MM.1S (cell line): ENCODE measurements at regions not wholly inside any gene's neighbourhood (a gene's known extent, or its start where the extent isn't known, plus 50 kb on each side); places are given as distances from the start of the nearest gene placed in this dataset.

Experiments
- DNase-seq: peaks from one replicate; pipeline ENCODE4 v3.0.0-alpha.2; 2015
- H2AFZ ChIP-seq: fragments of 300-600 bp; sonication (generic); 2 replicates; pipeline ENCODE4 v1.6.0; 2016; ENCODE audit warnings: antibody characterized with exemption, low read length
- H3F3A ChIP-seq: fragments of 300-600 bp; sonication (generic); 2 replicates; pipeline ENCODE4 v1.6.1; 2016; ENCODE audit warnings: mild to moderate bottlenecking, antibody characterized with exemption, low read length, moderate library complexity, mixed read lengths; ENCODE audit not compliant: insufficient read depth
- H3K27ac ChIP-seq: fragments of 300-600 bp; sonication (generic); 2 replicates; pipeline ENCODE4 v1.5.1; 2016; ENCODE audit warnings: mild to moderate bottlenecking, low read length
- H3K27me3 ChIP-seq: fragments of 300-600 bp; sonication (generic); replicated peaks from 2 replicates; pipeline ENCODE4 v1.6.0; 2016; ENCODE audit warnings: low read length; ENCODE audit not compliant: insufficient read depth
- H3K36me3 ChIP-seq: fragments of 300-600 bp; sonication (generic); replicated peaks from 2 replicates; pipeline ENCODE4 v1.6.1; 2016; ENCODE audit warnings: mild to moderate bottlenecking, low read length, mixed read lengths; ENCODE audit not compliant: insufficient read depth
- H3K4me1 ChIP-seq: fragments of 300-600 bp; sonication (generic); 2 replicates; pipeline ENCODE4 v1.6.1; 2016; ENCODE audit warnings: low read length, mixed read lengths
- H3K4me2 ChIP-seq: fragments of 300-600 bp; sonication (generic); 2 replicates; pipeline ENCODE4 v1.6.0; 2016; ENCODE audit warnings: low read depth, low read length
- H3K4me3 ChIP-seq: fragments of 300-600 bp; sonication (generic); 2 replicates; pipeline ENCODE4 v1.5.1; 2016; ENCODE audit warnings: low read length, mixed read lengths
- H3K79me2 ChIP-seq: fragments of 300-600 bp; sonication (generic); 2 replicates; pipeline ENCODE4 v1.6.1; 2016; ENCODE audit warnings: mixed run types, low read length, mixed read lengths
- H3K9ac ChIP-seq: fragments of 300-600 bp; sonication (generic); 2 replicates; pipeline ENCODE4 v1.6.1; 2016; ENCODE audit warnings: low read length, mixed read lengths
- H3K9me2 ChIP-seq: fragments of 300-600 bp; sonication (generic); replicated peaks from 2 replicates; pipeline ENCODE4 v1.6.1; 2016; ENCODE audit warnings: mild to moderate bottlenecking, low read length, mixed read lengths; ENCODE audit not compliant: insufficient read depth
- H3K9me3 ChIP-seq: fragments of 300-600 bp; sonication (generic); replicated peaks from 2 replicates; pipeline ENCODE4 v1.6.1; 2016; ENCODE audit warnings: mild to moderate bottlenecking, low read length, mixed read lengths; ENCODE audit not compliant: insufficient read depth
- H4K20me1 ChIP-seq: fragments of 300-600 bp; sonication (generic); 2 replicates; pipeline ENCODE4 v1.6.1; 2016; ENCODE audit warnings: mild to moderate bottlenecking, low read length, moderate library complexity, mixed read lengths; ENCODE audit not compliant: insufficient read depth
- CTCF ChIP-seq: fragments of 300-600 bp; sonication (generic); IDR thresholded peaks from 2 replicates; pipeline ENCODE4 v1.5.1; 2016; ENCODE audit warnings: antibody characterized with exemption, low read length, mixed read lengths
- EZH2 ChIP-seq: fragments of 300-600 bp; sonication (generic); optimal IDR thresholded peaks from 2 replicates; pipeline ENCODE3; 2017; ENCODE audit warnings: low read depth, mild to moderate bottlenecking, antibody characterized with exemption, low read length, mixed read lengths
- EZH2phosphoT487 ChIP-seq: fragments of 300-600 bp; sonication (generic); IDR thresholded peaks from 2 replicates; pipeline ENCODE4 v1.6.1; 2018; ENCODE audit warnings: antibody characterized with exemption, low read length

- H4K20me1 ChIP-seq: no peaks in the 10 kb centered on the region
- H3K4me2 ChIP-seq: no peak overlapping the region
- no peaks in the 10 kb centered on the region for H3K36me3 ChIP-seq
- no peaks in the 10 kb centered on the region for H3K4me1 ChIP-seq
- DNase-seq: no peak
- no peaks in the 10 kb centered on the region for H3K9me3 ChIP-seq
- no peaks in the 10 kb centered on the region for H3K79me2 ChIP-seq
- H3F3A ChIP-seq: no peaks in the 10 kb centered on the region
- no peak overlapping the region for H3K9ac ChIP-seq
- TF ChIP-seq EZH2: no peak
- TF ChIP-seq EZH2phosphoT487: no peak
- TF ChIP-seq CTCF: no peak
- H3K4me3 ChIP-seq: no peak overlapping the region
- H3K27ac ChIP-seq: no peak overlapping the region
- no peaks in the 10 kb centered on the region for H3K9me2 ChIP-seq
- no peaks in the 10 kb centered on the region for H3K27me3 ChIP-seq
- no peak overlapping the region for H2AFZ ChIP-seq
Measured at GRCh38 chr4:25578432-25578831, 77.2 kb upstream of the SLC34A2 start.

- TF ChIP-seq EZH2phosphoT487 (no peak), EZH2 (no peak), CTCF (no peak)
- no peaks in the 10 kb centered on the region for H3K9me2 ChIP-seq
- H2AFZ ChIP-seq: no peak overlapping the region
- no peak overlapping the region for H3K4me2 ChIP-seq
- no peak overlapping the region for H3K4me3 ChIP-seq
- DNase-seq: no peak
- H3K79me2 ChIP-seq: no peaks in the 10 kb centered on the region
- no peak overlapping the region for H3K9ac ChIP-seq
- no peaks in the 10 kb centered on the region for H3K9me3 ChIP-seq
- no peaks in the 10 kb centered on the region for H4K20me1 ChIP-seq
- no peaks in the 10 kb centered on the region for H3F3A ChIP-seq
- H3K27me3 ChIP-seq: no peaks in the 10 kb centered on the region
- no peaks in the 10 kb centered on the region for H3K36me3 ChIP-seq
- no peaks in the 10 kb centered on the region for H3K4me1 ChIP-seq
- H3K27ac ChIP-seq: no peak overlapping the region
Measured at GRCh38 chr4:25580633-25581467, 74.8 kb upstream of the SLC34A2 start.

- Histone ChIP-seq H3K27ac (no peak overlapping the region), H3K27me3 (no peaks in the 10 kb centered on the region), H3K9me3 (no peaks in the 10 kb centered on the region), H3K36me3 (no peaks in the 10 kb centered on the region), H3K4me3 (no peak overlapping the region), H3F3A (no peaks in the 10 kb centered on the region), H4K20me1 (no peaks in the 10 kb centered on the region), H2AFZ (no peak overlapping the region), H3K4me2 (no peak overlapping the region), H3K79me2 (no peaks in the 10 kb centered on the region), H3K9ac (no peak overlapping the region), H3K4me1 (no peaks in the 10 kb centered on the region), H3K9me2 (no peaks in the 10 kb centered on the region)
- DNase-seq: no peak
- TF ChIP-seq CTCF (no peak), EZH2phosphoT487 (no peak), EZH2 (no peak)
Measured at GRCh38 chr4:25585901-25586523, 69.6 kb upstream of the SLC34A2 start.
